Kidney epithelial cell (primary cell): ENCODE measurements at regions not wholly inside any gene's neighbourhood (a gene's known extent, or its start where the extent isn't known, plus 50 kb on each side); places are given as distances from the start of the nearest gene placed in this dataset.

Experiments used
- DNase-seq: peaks from one replicate; pipeline ENCODE4 v3.0.0-alpha.2; 2010; ENCODE audit warnings: low read depth
- H3K27me3 ChIP-seq: 2 replicates; pipeline ENCODE4 v1.6.0; 2011; ENCODE audit warnings: low read length; ENCODE audit not compliant: control insufficient read depth, insufficient read depth
- H3K36me3 ChIP-seq: 2 replicates; pipeline ENCODE4 v1.5.1; 2011; ENCODE audit warnings: low read length; ENCODE audit not compliant: control insufficient read depth, insufficient read depth
- H3K4me3 ChIP-seq: 2 replicates; pipeline ENCODE4 v1.5.1; 2011; ENCODE audit warnings: low read depth, mild to moderate bottlenecking, control low read depth, low read length
- CTCF ChIP-seq: IDR thresholded peaks from 2 replicates; pipeline ENCODE4 v1.5.1; 2011; ENCODE audit warnings: mild to moderate bottlenecking, moderate library complexity, low read length, control low read depth, inconsistent platforms; ENCODE audit not compliant: insufficient read depth, poor library complexity, severe bottlenecking

GRCh38 chr9:107667231-107668070 lies 177.9 kb upstream of the KLF4 start:
- H3K27me3 ChIP-seq, result no peaks in the 10 kb centered on the region
- H3K36me3 ChIP-seq, result no peaks in the 10 kb centered on the region
- DNase-seq, result no peak
- no peak for TF ChIP-seq CTCF
- no peak overlapping the region for H3K4me3 ChIP-seq

DNA sequence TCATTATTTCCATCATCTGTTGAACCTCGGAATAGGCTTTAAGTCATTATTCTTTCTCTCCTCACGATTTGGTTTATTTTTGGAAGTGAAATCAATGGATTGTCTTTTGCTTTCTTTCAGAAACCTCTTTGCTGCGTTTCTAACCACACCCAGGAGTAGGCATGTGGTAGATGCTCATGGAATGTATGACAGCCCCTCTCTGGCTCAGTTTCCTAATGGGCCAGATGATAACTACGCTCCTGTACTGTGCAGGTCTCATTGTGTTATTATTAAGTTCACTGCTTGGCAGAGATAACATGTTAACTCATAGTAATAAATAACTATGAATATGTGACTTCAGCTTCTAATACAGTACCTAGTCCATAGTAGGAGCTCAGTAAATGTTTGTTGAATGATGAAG lies 175.5 kb upstream of the KLF4 start:
- no peaks in the 10 kb centered on the region for H3K36me3 ChIP-seq
- H3K27me3 ChIP-seq, result no peaks in the 10 kb centered on the region
- TF ChIP-seq CTCF, result no peak
- no peak overlapping the region for H3K4me3 ChIP-seq
- DNase-seq, result no peak

DNA sequence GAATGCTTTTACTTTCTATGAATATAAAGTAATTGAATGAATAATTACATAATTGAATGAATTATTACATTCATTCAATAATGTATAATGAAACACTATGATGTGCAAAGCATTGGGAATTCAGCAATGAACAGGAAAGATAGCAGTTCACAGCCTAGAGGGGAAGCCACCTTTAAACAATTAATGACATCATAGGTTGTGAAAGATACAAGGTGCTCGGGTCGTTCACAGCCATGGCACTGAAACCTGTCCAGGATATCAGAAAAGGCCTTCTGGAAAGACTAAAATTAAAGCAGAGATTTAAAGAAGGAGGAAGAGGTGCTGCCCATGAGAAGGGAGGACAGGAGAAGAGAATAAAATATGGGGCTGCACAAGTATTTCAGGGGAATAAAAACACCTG lies 171.4 kb upstream of the KLF4 start:
- no peaks in the 10 kb centered on the region for H3K27me3 ChIP-seq
- no peak overlapping the region for H3K4me3 ChIP-seq
- no peak for TF ChIP-seq CTCF
- H3K36me3 ChIP-seq, result no peaks in the 10 kb centered on the region
- no peak for DNase-seq

- no peak overlapping the region for H3K4me3 ChIP-seq
- DNase-seq, result no peak
- H3K36me3 ChIP-seq, result no peaks in the 10 kb centered on the region
- TF ChIP-seq CTCF, result no peak
- no peaks in the 10 kb centered on the region for H3K27me3 ChIP-seq
Measured at GRCh38 chr9:107653263-107653821, 163.8 kb upstream of the KLF4 start.

- Histone ChIP-seq H3K27me3 (no peaks in the 10 kb centered on the region), H3K4me3 (no peak overlapping the region), H3K36me3 (no peaks in the 10 kb centered on the region)
- no peak for DNase-seq
- TF ChIP-seq CTCF, result no peak
Measured at GRCh38 chr9:107650995-107651394, 161.4 kb upstream of the KLF4 start.

- no peak for DNase-seq
- H3K36me3 ChIP-seq, result no peaks in the 10 kb centered on the region
- H3K4me3 ChIP-seq, result no peak overlapping the region
- TF ChIP-seq CTCF, result no peak
- no peaks in the 10 kb centered on the region for H3K27me3 ChIP-seq
Measured at GRCh38 chr9:107650321-107650720, 160.8 kb upstream of the KLF4 start.
